HEK293 (cell line): ENCODE measurements at regions not wholly inside any gene's neighbourhood (a gene's known extent, or its start where the extent isn't known, plus 50 kb on each side); places are given as distances from the start of the nearest gene placed in this dataset.

Experiments used
- BCL11A ChIP-seq: fragments of 450-650 bp; formaldehyde crosslinking; IDR thresholded peaks from 2 replicates; pipeline ENCODE4 v1.5.1; 2016; ENCODE audit warnings: low read depth, missing biosample characterization, missing genetic modification characterization
- KLF7 ChIP-seq: fragments of 450-650 bp; formaldehyde crosslinking; IDR thresholded peaks from 2 replicates; pipeline ENCODE4 v1.5.1; 2016; ENCODE audit warnings: missing biosample characterization, missing genetic modification characterization, borderline replicate concordance
- ZBTB21 ChIP-seq: fragments of 450-650 bp; formaldehyde crosslinking; IDR thresholded peaks from 2 replicates; pipeline ENCODE4 v1.5.1; 2017; ENCODE audit warnings: missing biosample characterization, missing genetic modification characterization
- ZNF112 ChIP-seq: fragments of 450-650 bp; formaldehyde crosslinking; IDR thresholded peaks from 2 replicates; pipeline ENCODE4 v1.5.0; 2017; ENCODE audit warnings: missing biosample characterization, missing genetic modification characterization
- ZNF16 ChIP-seq: fragments of 450-650 bp; formaldehyde crosslinking; IDR thresholded peaks from 2 replicates; pipeline ENCODE4 v1.5.1; 2016; ENCODE audit warnings: low read depth, missing biosample characterization, missing genetic modification characterization
- TF ChIP-seq, protein P1 (sequence below): fragments of 450-650 bp; formaldehyde crosslinking; IDR thresholded peaks from 2 replicates; pipeline ENCODE4 v1.5.1; 2016; ENCODE audit warnings: missing biosample characterization, missing genetic modification characterization
- TF ChIP-seq, protein P2 (sequence below): fragments of 450-650 bp; formaldehyde crosslinking; IDR thresholded peaks from 2 replicates; pipeline ENCODE4 v1.5.1; 2016; ENCODE audit warnings: missing biosample characterization, missing genetic modification characterization
- TF ChIP-seq, protein P3 (sequence below): fragments of 450-650 bp; formaldehyde crosslinking; IDR thresholded peaks from 2 replicates; pipeline ENCODE4 v1.5.1; 2016; ENCODE audit warnings: missing biosample characterization, missing genetic modification characterization

DNA sequence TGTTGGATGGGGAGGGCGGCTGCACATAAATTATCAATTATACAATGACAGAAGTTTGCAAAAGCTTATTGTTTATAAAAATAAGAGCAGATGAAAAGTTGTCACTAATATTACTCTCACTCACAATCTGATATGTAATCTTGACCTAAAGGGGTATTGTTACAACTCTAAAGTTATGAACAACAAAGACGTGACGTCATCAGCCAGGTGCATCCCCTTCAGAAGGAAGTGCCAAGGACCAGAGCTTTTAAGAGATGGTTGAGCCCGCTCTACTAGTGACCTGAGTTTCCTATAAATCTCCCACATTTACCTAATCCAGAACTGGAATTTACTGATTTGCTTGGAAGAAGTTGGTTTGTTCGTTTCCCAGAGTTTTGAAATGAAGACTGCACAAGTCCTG lies 247.7 kb upstream of the MGMT start:
- TF ChIP-seq, protein P1, sequence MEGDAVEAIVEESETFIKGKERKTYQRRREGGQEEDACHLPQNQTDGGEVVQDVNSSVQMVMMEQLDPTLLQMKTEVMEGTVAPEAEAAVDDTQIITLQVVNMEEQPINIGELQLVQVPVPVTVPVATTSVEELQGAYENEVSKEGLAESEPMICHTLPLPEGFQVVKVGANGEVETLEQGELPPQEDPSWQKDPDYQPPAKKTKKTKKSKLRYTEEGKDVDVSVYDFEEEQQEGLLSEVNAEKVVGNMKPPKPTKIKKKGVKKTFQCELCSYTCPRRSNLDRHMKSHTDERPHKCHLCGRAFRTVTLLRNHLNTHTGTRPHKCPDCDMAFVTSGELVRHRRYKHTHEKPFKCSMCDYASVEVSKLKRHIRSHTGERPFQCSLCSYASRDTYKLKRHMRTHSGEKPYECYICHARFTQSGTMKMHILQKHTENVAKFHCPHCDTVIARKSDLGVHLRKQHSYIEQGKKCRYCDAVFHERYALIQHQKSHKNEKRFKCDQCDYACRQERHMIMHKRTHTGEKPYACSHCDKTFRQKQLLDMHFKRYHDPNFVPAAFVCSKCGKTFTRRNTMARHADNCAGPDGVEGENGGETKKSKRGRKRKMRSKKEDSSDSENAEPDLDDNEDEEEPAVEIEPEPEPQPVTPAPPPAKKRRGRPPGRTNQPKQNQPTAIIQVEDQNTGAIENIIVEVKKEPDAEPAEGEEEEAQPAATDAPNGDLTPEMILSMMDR: no peak
- TF ChIP-seq BCL11A (tag by site-specific recombination) (no peak), KLF7 (tag by site-specific recombination) (no peak), ZBTB21 (tag by site-specific recombination) (no peak), ZNF16 (tag by site-specific recombination) (no peak), ZNF112 (no peak)
- TF ChIP-seq, protein P2, sequence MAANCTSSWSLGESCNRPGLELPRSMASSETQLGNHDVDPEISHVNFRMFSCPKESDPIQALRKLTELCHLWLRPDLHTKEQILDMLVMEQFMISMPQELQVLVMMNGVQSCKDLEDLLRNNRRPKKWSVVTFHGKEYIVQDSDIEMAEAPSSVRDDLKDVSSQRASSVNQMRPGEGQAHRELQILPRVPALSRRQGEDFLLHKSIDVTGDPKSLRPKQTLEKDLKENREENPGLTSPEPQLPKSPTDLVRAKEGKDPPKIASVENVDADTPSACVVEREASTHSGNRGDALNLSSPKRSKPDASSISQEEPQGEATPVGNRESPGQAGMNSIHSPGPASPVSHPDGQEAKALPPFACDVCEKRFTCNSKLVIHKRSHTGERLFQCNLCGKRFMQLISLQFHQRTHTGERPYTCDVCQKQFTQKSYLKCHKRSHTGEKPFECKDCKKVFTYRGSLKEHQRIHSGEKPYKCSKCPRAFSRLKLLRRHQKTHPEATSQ (tag by site-specific recombination): no peak
- TF ChIP-seq, protein P3, sequence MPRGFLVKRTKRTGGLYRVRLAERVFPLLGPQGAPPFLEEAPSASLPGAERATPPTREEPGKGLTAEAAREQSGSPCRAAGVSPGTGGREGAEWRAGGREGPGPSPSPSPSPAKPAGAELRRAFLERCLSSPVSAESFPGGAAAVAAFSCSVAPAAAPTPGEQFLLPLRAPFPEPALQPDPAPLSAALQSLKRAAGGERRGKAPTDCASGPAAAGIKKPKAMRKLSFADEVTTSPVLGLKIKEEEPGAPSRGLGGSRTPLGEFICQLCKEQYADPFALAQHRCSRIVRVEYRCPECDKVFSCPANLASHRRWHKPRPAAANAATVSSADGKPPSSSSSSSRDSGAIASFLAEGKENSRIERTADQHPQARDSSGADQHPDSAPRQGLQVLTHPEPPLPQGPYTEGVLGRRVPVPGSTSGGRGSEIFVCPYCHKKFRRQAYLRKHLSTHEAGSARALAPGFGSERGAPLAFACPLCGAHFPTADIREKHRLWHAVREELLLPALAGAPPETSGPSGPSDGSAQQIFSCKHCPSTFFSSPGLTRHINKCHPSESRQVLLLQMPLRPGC (tag by site-specific recombination): no peak
